ENCODE measurements at regions not wholly inside any gene's neighbourhood (a gene's known extent, or its start where the extent isn't known, plus 50 kb on each side); places are given as distances from the start of the nearest gene placed in this dataset.

- TF ChIP-seq IRF1 (CRISPR knock-in tag; IDR thresholded peaks at IDR 0.05; ENCODE audit: low read depth), result no peak
- no peak for TF ChIP-seq ZNF3 (CRISPR knock-in tag; IDR thresholded peaks at IDR 0.05)
- TF ChIP-seq ZIK1 (CRISPR knock-in tag; IDR thresholded peaks at IDR 0.05; ENCODE audit: borderline replicate concordance, low read depth), result no peak
- no peak for TF ChIP-seq ZNF629 (CRISPR knock-in tag; conservative IDR thresholded peaks at IDR 0.05)
Observed at GRCh38 chr21:15436031-15436430, 293.8 kb upstream of the USP25 start.
